ENCODE measurements at regions not wholly inside any gene's neighbourhood (a gene's known extent, or its start where the extent isn't known, plus 50 kb on each side); places are given as distances from the start of the nearest gene placed in this dataset.

DNA sequence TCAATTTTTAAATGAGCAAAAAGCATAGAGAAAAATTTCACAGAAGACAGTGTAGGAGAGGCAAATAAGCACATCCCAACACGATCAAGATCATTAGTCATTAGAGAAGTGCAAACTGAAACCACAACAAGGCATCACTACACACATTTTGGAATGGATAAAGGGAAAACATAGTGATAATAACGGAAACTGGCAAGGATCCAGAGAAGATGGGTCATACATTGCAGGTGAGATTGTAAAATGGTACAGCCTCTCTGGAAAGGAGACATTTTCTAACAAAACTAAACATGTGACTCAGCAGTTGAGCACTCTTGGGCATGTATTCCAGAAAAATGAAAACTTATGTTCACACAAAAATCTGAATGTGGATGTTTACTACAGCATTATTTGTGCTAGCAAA lies 98.3 kb upstream of the TMEM17 start:
- no peak for TF ChIP-seq POLR2A (IDR thresholded peaks at IDR 0.05)
- TF ChIP-seq, protein P1, sequence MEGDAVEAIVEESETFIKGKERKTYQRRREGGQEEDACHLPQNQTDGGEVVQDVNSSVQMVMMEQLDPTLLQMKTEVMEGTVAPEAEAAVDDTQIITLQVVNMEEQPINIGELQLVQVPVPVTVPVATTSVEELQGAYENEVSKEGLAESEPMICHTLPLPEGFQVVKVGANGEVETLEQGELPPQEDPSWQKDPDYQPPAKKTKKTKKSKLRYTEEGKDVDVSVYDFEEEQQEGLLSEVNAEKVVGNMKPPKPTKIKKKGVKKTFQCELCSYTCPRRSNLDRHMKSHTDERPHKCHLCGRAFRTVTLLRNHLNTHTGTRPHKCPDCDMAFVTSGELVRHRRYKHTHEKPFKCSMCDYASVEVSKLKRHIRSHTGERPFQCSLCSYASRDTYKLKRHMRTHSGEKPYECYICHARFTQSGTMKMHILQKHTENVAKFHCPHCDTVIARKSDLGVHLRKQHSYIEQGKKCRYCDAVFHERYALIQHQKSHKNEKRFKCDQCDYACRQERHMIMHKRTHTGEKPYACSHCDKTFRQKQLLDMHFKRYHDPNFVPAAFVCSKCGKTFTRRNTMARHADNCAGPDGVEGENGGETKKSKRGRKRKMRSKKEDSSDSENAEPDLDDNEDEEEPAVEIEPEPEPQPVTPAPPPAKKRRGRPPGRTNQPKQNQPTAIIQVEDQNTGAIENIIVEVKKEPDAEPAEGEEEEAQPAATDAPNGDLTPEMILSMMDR (IDR thresholded peaks at IDR 0.05), result no peak
